Activated CD4-positive, alpha-beta memory T cell treated with anti-CD3 and anti-CD28 coated beads, Interleukin-2, amount 10 ng/mL, durations not matched to agents 7 days and 5 days (primary cell): ENCODE measurements at regions not wholly inside any gene's neighbourhood (a gene's known extent, or its start where the extent isn't known, plus 50 kb on each side); places are given as distances from the start of the nearest gene placed in this dataset.
"Not testable (repeated sequence)": the region's sequence is repeated elsewhere in the genome, so short reads cannot be mapped to it uniquely, and the experiment has no call there.

Experiments
- CTCF ChIA-PET: fragments of 350-600 bp; sonication (Branson Sonifier 250); formaldehyde crosslinking; loops from one replicate; lab custom pipeline; 2021; ENCODE audit warnings: antibody characterized with exemption, inconsistent platforms; lab: Charles Lee
- POLR2A ChIA-PET: fragments of 350-600 bp; sonication (Branson Sonifier 250); formaldehyde crosslinking; loops from one replicate; lab custom pipeline; 2021; ENCODE audit warnings: antibody characterized with exemption; lab: Charles Lee
- DNase-seq: peaks from one replicate; pipeline ENCODE4 v3.0.0-alpha.2; 2020
- H3K27ac Mint-ChIP-seq: one replicate; pipeline ENCODE4 v1.8.0; 2021; ENCODE audit warnings: mild to moderate bottlenecking, mixed read lengths
- H3K27me3 Mint-ChIP-seq: one replicate; pipeline ENCODE4 v1.8.0; 2021; ENCODE audit warnings: mixed read lengths
- H3K36me3 Mint-ChIP-seq: one replicate; pipeline ENCODE4 v1.8.0; 2021; ENCODE audit warnings: low read depth, mixed read lengths
- H3K4me1 Mint-ChIP-seq: one replicate; pipeline ENCODE4 v1.8.0; 2021; ENCODE audit warnings: mixed read lengths
- H3K4me3 Mint-ChIP-seq: one replicate; pipeline ENCODE4 v1.8.0; 2021; ENCODE audit warnings: mild to moderate bottlenecking, mixed read lengths
- H3K9me3 Mint-ChIP-seq: one replicate; pipeline ENCODE4 v1.8.0; 2021; ENCODE audit warnings: mixed read lengths

- H3K36me3 Mint-ChIP-seq, H3K27me3 Mint-ChIP-seq, POLR2A ChIA-PET, CTCF ChIA-PET, H3K27ac Mint-ChIP-seq, H3K4me3 Mint-ChIP-seq, H3K9me3 Mint-ChIP-seq: not testable (repeated sequence)
- peaks cover 25% of the 10 kb centered on the region for H3K4me1 Mint-ChIP-seq
- peak; percentile 13 for DNase-seq
Observed at GRCh38 chr5:1636208-1636770, 112.5 kb upstream of the LPCAT1 start.

- H3K27me3 Mint-ChIP-seq, CTCF ChIA-PET, H3K27ac Mint-ChIP-seq, POLR2A ChIA-PET, H3K36me3 Mint-ChIP-seq, H3K9me3 Mint-ChIP-seq: not testable (repeated sequence)
- H3K4me3 Mint-ChIP-seq, result peak overlapping the region; percentile 55
- DNase-seq, result peak; percentile 13
- H3K4me1 Mint-ChIP-seq, result peaks cover 24% of the 10 kb centered on the region
Observed at GRCh38 chr5:1635477-1635876, 111.7 kb upstream of the LPCAT1 start.

- ChIA-PET CTCF (interaction anchor here (0.7 to 1.2 kb wide), 2 partner anchors 11 to 339 kb away, joined by 5 to 9 read pairs; no protein-coding TSS in a partner anchor), POLR2A (interaction anchor here (0.8 to 1.4 kb wide), 9 partner anchors 10 to 289 kb away, joined by 3 to 6 read pairs (median 3); partner anchors contain the start of genes CLPTM1L and LPCAT1)
- Mint-ChIP-seq H3K4me3 (peak overlapping the region; percentile 87), H3K9me3 (no peaks in the 10 kb centered on the region), H3K36me3 (no peaks in the 10 kb centered on the region), H3K27me3 (peaks cover under 1% of the 10 kb centered on the region), H3K4me1 (peaks cover 24% of the 10 kb centered on the region), H3K27ac (peak overlapping the region; percentile 82)
- no peak for DNase-seq
Observed at GRCh38 chr5:1634337-1634661, 110.5 kb upstream of the LPCAT1 start.

GRCh38 chr5:1633605-1634336 is 110.0 kb upstream of the LPCAT1 start:
- H3K4me1 Mint-ChIP-seq, result peaks cover 24% of the 10 kb centered on the region
- H3K36me3 Mint-ChIP-seq, result no peaks in the 10 kb centered on the region
- peak overlapping the region; percentile 82 for H3K27ac Mint-ChIP-seq
- CTCF ChIA-PET, result interaction anchor here (1.0 to 1.2 kb wide), 2 partner anchors 11 to 14 kb away, joined by 3 to 9 read pairs; no protein-coding TSS in a partner anchor
- DNase-seq, result peak; percentile 79
- no peaks in the 10 kb centered on the region for H3K9me3 Mint-ChIP-seq
- no peaks in the 10 kb centered on the region for H3K27me3 Mint-ChIP-seq
- peak overlapping the region; percentile 87 for H3K4me3 Mint-ChIP-seq
- POLR2A ChIA-PET, result interaction anchor here (0.8 to 1.4 kb wide), 10 partner anchors 9 to 289 kb away, joined by 3 to 6 read pairs (median 3); partner anchors contain the start of genes CLPTM1L and LPCAT1

- H3K27me3 Mint-ChIP-seq, H3K36me3 Mint-ChIP-seq, H3K9me3 Mint-ChIP-seq, DNase-seq, CTCF ChIA-PET, POLR2A ChIA-PET, H3K4me3 Mint-ChIP-seq, H3K27ac Mint-ChIP-seq: not testable (repeated sequence)
- H3K4me1 Mint-ChIP-seq, result peaks cover 24% of the 10 kb centered on the region
Observed at GRCh38 chr5:1631004-1631403, 107.2 kb upstream of the LPCAT1 start.

GRCh38 chr5:1626397-1626796 is 102.6 kb upstream of the LPCAT1 start:
- H3K27me3 Mint-ChIP-seq, POLR2A ChIA-PET, CTCF ChIA-PET, H3K27ac Mint-ChIP-seq, H3K4me1 Mint-ChIP-seq, H3K4me3 Mint-ChIP-seq, DNase-seq, H3K9me3 Mint-ChIP-seq: not testable (repeated sequence)
- peaks cover 12% of the 10 kb centered on the region for H3K36me3 Mint-ChIP-seq

GRCh38 chr5:1619531-1619930 is 95.8 kb upstream of the LPCAT1 start:
- not testable (repeated sequence) for DNase-seq, H3K27ac Mint-ChIP-seq, H3K4me1 Mint-ChIP-seq, H3K4me3 Mint-ChIP-seq, H3K9me3 Mint-ChIP-seq, H3K27me3 Mint-ChIP-seq
- H3K36me3 Mint-ChIP-seq, result peaks cover 31% of the 10 kb centered on the region
- CTCF ChIA-PET, result interaction anchor here (0.7 kb wide), 1 partner anchor 14 kb away, joined by 3 read pairs; no protein-coding TSS in a partner anchor
- POLR2A ChIA-PET, result interaction anchor here (0.7 to 1.5 kb wide), 3 partner anchors 14 to 629 kb away, joined by 3 to 6 read pairs (median 4); no protein-coding TSS in a partner anchor

GRCh38 chr5:1618296-1618865 is 94.6 kb upstream of the LPCAT1 start:
- CTCF ChIA-PET, result not testable (repeated sequence)

GRCh38 chr5:1617236-1617755 is 93.5 kb upstream of the LPCAT1 start:
- H3K4me3 Mint-ChIP-seq, DNase-seq, H3K27ac Mint-ChIP-seq, H3K9me3 Mint-ChIP-seq, H3K4me1 Mint-ChIP-seq, POLR2A ChIA-PET, H3K27me3 Mint-ChIP-seq: not testable (repeated sequence)
- H3K36me3 Mint-ChIP-seq, result peaks cover 24% of the 10 kb centered on the region
- CTCF ChIA-PET, result interaction anchor here (1.2 kb wide), 1 partner anchor 237 kb away, joined by 3 read pairs; no protein-coding TSS in a partner anchor

More at GRCh38 chr5:1618296-1618865, 94.6 kb upstream of the LPCAT1 start:
- not testable (repeated sequence) for H3K9me3 Mint-ChIP-seq, DNase-seq, H3K4me1 Mint-ChIP-seq, H3K27me3 Mint-ChIP-seq, H3K4me3 Mint-ChIP-seq, H3K27ac Mint-ChIP-seq
- H3K36me3 Mint-ChIP-seq, result peaks cover 24% of the 10 kb centered on the region
- POLR2A ChIA-PET, result interaction anchor here (1.5 kb wide), 1 partner anchor 16 kb away, joined by 6 read pairs; no protein-coding TSS in a partner anchor

- H3K9me3 Mint-ChIP-seq, H3K4me1 Mint-ChIP-seq, H3K4me3 Mint-ChIP-seq, POLR2A ChIA-PET, H3K27me3 Mint-ChIP-seq, CTCF ChIA-PET, DNase-seq, H3K27ac Mint-ChIP-seq: not testable (repeated sequence)
- H3K36me3 Mint-ChIP-seq, result peaks cover 18% of the 10 kb centered on the region
Observed at GRCh38 chr5:1613515-1613914, 89.8 kb upstream of the LPCAT1 start.

GRCh38 chr5:1610526-1610925 is 86.8 kb upstream of the LPCAT1 start:
- H3K27ac Mint-ChIP-seq, H3K9me3 Mint-ChIP-seq, CTCF ChIA-PET, H3K4me3 Mint-ChIP-seq, POLR2A ChIA-PET, DNase-seq, H3K36me3 Mint-ChIP-seq: not testable (repeated sequence)
- H3K4me1 Mint-ChIP-seq, result peaks cover 22% of the 10 kb centered on the region
- peaks cover 11% of the 10 kb centered on the region for H3K27me3 Mint-ChIP-seq

- DNase-seq, H3K36me3 Mint-ChIP-seq, CTCF ChIA-PET, H3K4me3 Mint-ChIP-seq, POLR2A ChIA-PET, H3K9me3 Mint-ChIP-seq, H3K27ac Mint-ChIP-seq: not testable (repeated sequence)
- Mint-ChIP-seq H3K4me1 (peaks cover 22% of the 10 kb centered on the region), H3K27me3 (peaks cover 15% of the 10 kb centered on the region)
Observed at GRCh38 chr5:1609111-1609510, 85.4 kb upstream of the LPCAT1 start.

- POLR2A ChIA-PET, H3K36me3 Mint-ChIP-seq: not testable (repeated sequence)
Observed at GRCh38 chr5:1608336-1608735, 84.6 kb upstream of the LPCAT1 start.

More at GRCh38 chr5:1608336-1608735, 84.6 kb upstream of the LPCAT1 start:
- CTCF ChIA-PET, H3K9me3 Mint-ChIP-seq, H3K4me3 Mint-ChIP-seq, DNase-seq, H3K27ac Mint-ChIP-seq: not testable (repeated sequence)
- peaks cover 20% of the 10 kb centered on the region for H3K27me3 Mint-ChIP-seq
- peaks cover 22% of the 10 kb centered on the region for H3K4me1 Mint-ChIP-seq
